GM19455 (cell line): ENCODE measurements at regions not wholly inside any gene's neighbourhood (a gene's known extent, or its start where the extent isn't known, plus 50 kb on each side); places are given as distances from the start of the nearest gene placed in this dataset.
"Not testable (repeated sequence)": the region's sequence is repeated elsewhere in the genome, so short reads cannot be mapped to it uniquely, and the experiment has no call there.

Experiments
- ATAC-seq: cut with Tn5 transposase; IDR thresholded peaks from one replicate; pipeline ENCODE4 v1.9.1; 2021; ENCODE audit not compliant: unreplicated experiment

GRCh38 chr4:64216741-64217140 is 192.5 kb downstream of the TECRL start:
- ATAC-seq, result no peak

GRCh38 chr4:64205376-64205775 is 203.9 kb downstream of the TECRL start:
- no peak for ATAC-seq

GRCh38 chr4:64200001-64200555 is 209.2 kb downstream of the TECRL start:
- ATAC-seq, result no peak

- no peak for ATAC-seq
Observed at GRCh38 chr4:64195582-64195981, 213.7 kb downstream of the TECRL start.

- no peak for ATAC-seq
Observed at GRCh38 chr4:64192731-64193412, 216.4 kb downstream of the TECRL start.

- ATAC-seq, result no peak
Observed at GRCh38 chr4:64174247-64174882, 234.9 kb downstream of the TECRL start.

- ATAC-seq, result no peak
Observed at GRCh38 chr4:64166365-64166764, 242.9 kb downstream of the TECRL start.

GRCh38 chr4:64158648-64159326 is 250.5 kb downstream of the TECRL start:
- peak; percentile 90 for ATAC-seq

- ATAC-seq, result no peak
Observed at GRCh38 chr4:64157397-64157796, 251.9 kb downstream of the TECRL start.

- no peak for ATAC-seq
Observed at GRCh38 chr4:64156253-64156652, 253.0 kb downstream of the TECRL start.

GRCh38 chr4:64146030-64146429 is 263.2 kb downstream of the TECRL start:
- no peak for ATAC-seq

GRCh38 chr4:64144994-64145393 is 264.3 kb downstream of the TECRL start:
- ATAC-seq, result no peak

GRCh38 chr4:64130907-64131306 is 278.3 kb downstream of the TECRL start:
- no peak for ATAC-seq

GRCh38 chr4:64125354-64125753 is 283.9 kb downstream of the TECRL start:
- no peak for ATAC-seq

- no peak for ATAC-seq
Observed at GRCh38 chr4:64121803-64122202, 287.4 kb downstream of the TECRL start.

GRCh38 chr4:64105903-64106302 is 303.3 kb downstream of the TECRL start:
- ATAC-seq, result no peak

- ATAC-seq, result no peak
Observed at GRCh38 chr4:64095398-64095797, 313.9 kb downstream of the TECRL start.

GRCh38 chr4:64079316-64079715 is 329.9 kb downstream of the TECRL start:
- ATAC-seq, result no peak

GRCh38 chr4:64068096-64068495 is 341.2 kb downstream of the TECRL start:
- no peak for ATAC-seq

GRCh38 chr4:64062991-64063390 is 346.3 kb downstream of the TECRL start:
- ATAC-seq, result no peak

GRCh38 chr4:64037033-64037432 is 372.2 kb downstream of the TECRL start:
- ATAC-seq, result not testable (repeated sequence)

GRCh38 chr4:64022560-64022959 is 386.7 kb downstream of the TECRL start:
- no peak for ATAC-seq
